HL-60 (cell line): ENCODE measurements at regions not wholly inside any gene's neighbourhood (a gene's known extent, or its start where the extent isn't known, plus 50 kb on each side); places are given as distances from the start of the nearest gene placed in this dataset.

ENCODE experiments used
- DNase-seq, 2 experiments: peaks; one replicate each; pipeline ENCODE4 v3.0.0-alpha.2; 2010 to 2020; ENCODE audit warnings: low read depth in 1 of 2, low spot score in 1 of 2
- H3K27ac ChIP-seq: fragments of 250-450 bp; sonication (Bioruptor Pico); replicated peaks from 2 replicates; pipeline ENCODE4 v1.5.1; 2020; ENCODE audit warnings: mild to moderate bottlenecking, moderate library complexity
- H3K27me3 ChIP-seq: fragments of 250-450 bp; sonication (Bioruptor Pico); 2 replicates; pipeline ENCODE4 v1.5.1; 2021; ENCODE audit warnings: mild to moderate bottlenecking, moderate library complexity; ENCODE audit not compliant: insufficient read depth, poor library complexity, severe bottlenecking
- H3K4me3 ChIP-seq: replicated peaks from 2 replicates; pipeline ENCODE4 v1.5.1; 2011; ENCODE audit warnings: mild to moderate bottlenecking, control low read depth, low read length; ENCODE audit not compliant: insufficient read depth
- CTCF ChIP-seq: IDR thresholded peaks from one replicate; pipeline ENCODE4 v1.5.1; 2011; ENCODE audit warnings: low read length, control low read depth, inconsistent platforms; ENCODE audit not compliant: insufficient read depth
- GABPA ChIP-seq: IDR thresholded peaks from 2 replicates; pipeline ENCODE4 v1.6.1; 2012; ENCODE audit warnings: low read depth
- POLR2AphosphoS5 ChIP-seq: IDR thresholded peaks from 2 replicates; pipeline ENCODE4 v1.6.1; 2012; ENCODE audit warnings: low read depth
- REST ChIP-seq: IDR thresholded peaks from 2 replicates; pipeline ENCODE4 v1.6.1; 2012; ENCODE audit warnings: low read depth; ENCODE audit not compliant: insufficient replicate concordance
- SPI1 ChIP-seq: IDR thresholded peaks from 2 replicates; pipeline ENCODE4 v1.6.1; 2012; ENCODE audit warnings: low read depth, mild to moderate bottlenecking, borderline replicate concordance

DNA sequence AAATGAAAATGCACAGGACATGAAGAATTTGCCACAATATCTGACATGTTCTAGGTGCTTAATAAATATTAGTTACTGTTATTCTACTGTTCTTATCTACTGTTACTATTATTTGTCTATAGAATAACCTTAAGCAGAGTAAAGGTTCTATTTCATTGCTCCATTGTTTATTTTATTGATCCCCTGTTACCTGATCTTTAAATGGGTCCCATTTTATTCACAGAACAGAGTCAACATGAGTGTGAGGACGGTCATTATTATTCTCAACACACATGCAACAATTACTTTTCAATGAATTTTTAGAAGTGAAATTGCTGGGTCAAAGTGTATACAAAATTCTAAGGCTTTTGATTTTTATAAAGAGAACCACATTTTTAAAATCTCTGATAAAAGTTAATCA lies 186.9 kb downstream of the AHR start:
- no peak overlapping the region for H3K27ac ChIP-seq
- TF ChIP-seq CTCF (no peak), REST (no peak), SPI1 (no peak), GABPA (no peak), POLR2AphosphoS5 (no peak)
- no peak for DNase-seq
- no peak overlapping the region for H3K4me3 ChIP-seq
- no peaks in the 10 kb centered on the region for H3K27me3 ChIP-seq

- Histone ChIP-seq H3K27me3 (no peaks in the 10 kb centered on the region), H3K4me3 (no peak overlapping the region), H3K27ac (no peak overlapping the region)
- no peak for DNase-seq
- TF ChIP-seq POLR2AphosphoS5 (no peak), GABPA (no peak), SPI1 (no peak), CTCF (no peak), REST (no peak)
Observed at GRCh38 chr7:17485904-17486303, 187.5 kb downstream of the AHR start.

DNA sequence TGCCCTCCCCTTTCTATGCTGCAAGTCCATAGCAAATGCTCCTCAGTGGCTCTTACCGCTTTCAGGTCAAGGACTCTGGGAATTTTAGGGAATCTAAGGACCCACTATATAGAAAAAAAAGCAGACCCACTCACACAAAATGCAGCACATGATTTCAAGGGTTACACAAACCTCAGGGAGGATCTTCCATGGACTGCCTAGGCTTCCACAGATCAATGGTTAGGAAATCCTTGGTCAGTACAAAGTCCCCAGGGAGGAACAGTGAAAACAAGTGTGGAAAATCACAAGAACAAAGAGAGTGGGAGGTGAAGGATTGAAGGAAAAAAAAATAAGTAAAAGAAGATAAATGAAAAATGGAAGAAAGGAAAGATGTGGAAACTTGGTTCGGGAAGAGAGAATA lies 188.4 kb downstream of the AHR start:
- TF ChIP-seq SPI1 (no peak), GABPA (no peak), POLR2AphosphoS5 (no peak), CTCF (no peak), REST (no peak)
- Histone ChIP-seq H3K4me3 (no peak overlapping the region), H3K27ac (no peak overlapping the region), H3K27me3 (no peaks in the 10 kb centered on the region)
- DNase-seq = no peak
